K562 (cell line): ENCODE measurements at regions not wholly inside any gene's neighbourhood (a gene's known extent, or its start where the extent isn't known, plus 50 kb on each side); places are given as distances from the start of the nearest gene placed in this dataset.

ENCODE experiments used
- ATF7 ChIP-seq: fragments of 450-650 bp; IDR thresholded peaks from 2 replicates; pipeline ENCODE4 v1.7.1; 2014; ENCODE audit warnings: mild to moderate bottlenecking, moderate library complexity
- FIP1L1 ChIP-seq: fragments of 200-400 bp; formaldehyde crosslinking; IDR thresholded peaks from 2 replicates; pipeline ENCODE4 v1.6.1; 2018; ENCODE audit warnings: mild to moderate bottlenecking, low read depth, low read length; ENCODE audit not compliant: poor library complexity, severe bottlenecking
- HMGN3 ChIP-seq: IDR thresholded peaks from 2 replicates; pipeline ENCODE4 v1.6.1; 2011; ENCODE audit warnings: borderline replicate concordance, low read depth, mild to moderate bottlenecking, mixed read lengths, low read length; ENCODE audit not compliant: insufficient read length; ENCODE audit errors: extremely low read depth
- MEIS2 ChIP-seq: fragments of 450-650 bp; IDR thresholded peaks from 2 replicates; pipeline ENCODE4 v1.6.1; 2014; ENCODE audit warnings: mild to moderate bottlenecking; ENCODE audit not compliant: partially characterized antibody
- NCOA4 ChIP-seq: fragments of 450-650 bp; IDR thresholded peaks from 2 replicates; pipeline ENCODE4 v1.6.1; 2018; ENCODE audit warnings: mild to moderate bottlenecking; ENCODE audit not compliant: partially characterized antibody
- POLR3A ChIP-seq: IDR thresholded peaks from 2 replicates; pipeline ENCODE4 v1.6.1; 2011; ENCODE audit warnings: borderline replicate concordance, mild to moderate bottlenecking, moderate library complexity; ENCODE audit not compliant: insufficient read length, insufficient read depth; ENCODE audit errors: extremely low read depth
- RAD51 ChIP-seq: fragments of 450-650 bp; IDR thresholded peaks from 2 replicates; pipeline ENCODE4 v1.7.1; 2016; ENCODE audit warnings: low read depth, mild to moderate bottlenecking, borderline replicate concordance
- STAT5B ChIP-seq: fragments of 250-450 bp; sonication (Bioruptor Pico); IDR thresholded peaks from 2 replicates; pipeline ENCODE4 v1.8.0; 2021; ENCODE audit warnings: mild to moderate bottlenecking, inconsistent platforms
- TEAD4 ChIP-seq, 2 experiments: sonication (generic) in 1 of 2; formaldehyde crosslinking in 1 of 2; IDR thresholded peaks; 2 replicates each; pipeline versions ENCODE4 v1.6.1 to v1.8.0; 2012 to 2022; ENCODE audit warnings: borderline replicate concordance in 1 of 2, inconsistent platforms in 1 of 2, low read length in 1 of 2, mild to moderate bottlenecking in 1 of 2, missing genetic modification reagents in 1 of 2
- ZFP36 ChIP-seq: fragments of 150-350 bp; IDR thresholded peaks from 2 replicates; pipeline ENCODE4 v1.6.1; 2018; ENCODE audit warnings: low read length, low read depth; ENCODE audit not compliant: partially characterized antibody
- TF ChIP-seq, protein P1 (sequence below): sonication (generic); formaldehyde crosslinking; IDR thresholded peaks from 2 replicates; pipeline ENCODE4 v1.8.0; 2023; ENCODE audit warnings: mild to moderate bottlenecking, missing genetic modification reagents
- TF ChIP-seq, protein P2 (sequence below): fragments of 250-450 bp; sonication (Bioruptor Pico); IDR thresholded peaks from 2 replicates; pipeline ENCODE4 v1.4.0; 2020
- TF ChIP-seq, protein P3 (sequence below): sonication (generic); formaldehyde crosslinking; IDR thresholded peaks from 2 replicates; pipeline ENCODE4 v1.8.1; 2022; ENCODE audit warnings: missing genetic modification reagents
- TF ChIP-seq, protein P4 (sequence below): fragments of 250-450 bp; sonication (Bioruptor Pico); IDR thresholded peaks from 2 replicates; pipeline ENCODE4 v1.6.1; 2021; ENCODE audit warnings: mild to moderate bottlenecking
- TF ChIP-seq, protein P5 (sequence below): fragments of 250-450 bp; sonication (Bioruptor Pico); IDR thresholded peaks from 2 replicates; pipeline ENCODE4 v1.9.0; 2021; ENCODE audit warnings: mild to moderate bottlenecking, inconsistent platforms

DNA sequence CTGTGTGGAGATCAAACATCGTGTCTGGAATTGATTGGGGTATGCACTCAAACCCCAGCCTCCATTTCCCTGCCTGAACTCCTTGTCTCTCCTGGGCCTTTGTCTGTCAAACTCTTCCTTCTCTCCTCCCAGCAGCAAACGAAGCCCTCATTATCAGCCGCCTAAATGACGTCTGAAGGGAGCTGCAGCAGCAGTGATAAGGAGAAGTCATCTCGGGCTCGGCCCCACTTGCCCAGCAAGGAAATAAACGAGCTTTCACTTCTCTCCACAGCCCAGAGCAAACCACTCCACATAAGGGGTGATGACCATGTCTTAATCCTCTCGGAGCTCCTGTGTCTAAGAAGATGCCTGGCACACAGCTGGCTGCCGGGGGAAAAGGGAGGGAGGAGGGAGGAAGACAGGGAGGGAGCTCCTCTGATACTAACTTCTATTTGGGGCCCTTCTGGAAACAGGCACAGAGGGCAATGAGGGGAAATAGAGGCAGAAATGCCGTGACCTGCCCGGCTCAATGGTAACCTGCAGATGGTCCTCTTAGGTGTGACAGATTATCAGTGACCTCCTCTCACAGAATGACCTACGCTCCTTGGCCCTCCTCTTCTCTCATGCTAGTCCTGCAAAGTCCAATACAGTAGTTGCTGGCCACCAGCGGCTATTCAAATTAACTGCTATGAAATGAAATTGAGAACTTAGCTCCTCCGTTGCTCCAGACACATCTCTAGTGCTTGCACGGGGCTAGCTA lies 100.4 kb downstream of the PXDC1 start (continued):
- TF ChIP-seq, protein P1, sequence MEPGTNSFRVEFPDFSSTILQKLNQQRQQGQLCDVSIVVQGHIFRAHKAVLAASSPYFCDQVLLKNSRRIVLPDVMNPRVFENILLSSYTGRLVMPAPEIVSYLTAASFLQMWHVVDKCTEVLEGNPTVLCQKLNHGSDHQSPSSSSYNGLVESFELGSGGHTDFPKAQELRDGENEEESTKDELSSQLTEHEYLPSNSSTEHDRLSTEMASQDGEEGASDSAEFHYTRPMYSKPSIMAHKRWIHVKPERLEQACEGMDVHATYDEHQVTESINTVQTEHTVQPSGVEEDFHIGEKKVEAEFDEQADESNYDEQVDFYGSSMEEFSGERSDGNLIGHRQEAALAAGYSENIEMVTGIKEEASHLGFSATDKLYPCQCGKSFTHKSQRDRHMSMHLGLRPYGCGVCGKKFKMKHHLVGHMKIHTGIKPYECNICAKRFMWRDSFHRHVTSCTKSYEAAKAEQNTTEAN (CRISPR knock-in tag) = no peak
- no peak for TF ChIP-seq NCOA4
- no peak for TF ChIP-seq STAT5B
- no peak for TF ChIP-seq ZFP36
- no peak for TF ChIP-seq HMGN3
- TF ChIP-seq FIP1L1 = no peak
- peak; percentile 95 for TF ChIP-seq ATF7
- TF ChIP-seq, protein P2, sequence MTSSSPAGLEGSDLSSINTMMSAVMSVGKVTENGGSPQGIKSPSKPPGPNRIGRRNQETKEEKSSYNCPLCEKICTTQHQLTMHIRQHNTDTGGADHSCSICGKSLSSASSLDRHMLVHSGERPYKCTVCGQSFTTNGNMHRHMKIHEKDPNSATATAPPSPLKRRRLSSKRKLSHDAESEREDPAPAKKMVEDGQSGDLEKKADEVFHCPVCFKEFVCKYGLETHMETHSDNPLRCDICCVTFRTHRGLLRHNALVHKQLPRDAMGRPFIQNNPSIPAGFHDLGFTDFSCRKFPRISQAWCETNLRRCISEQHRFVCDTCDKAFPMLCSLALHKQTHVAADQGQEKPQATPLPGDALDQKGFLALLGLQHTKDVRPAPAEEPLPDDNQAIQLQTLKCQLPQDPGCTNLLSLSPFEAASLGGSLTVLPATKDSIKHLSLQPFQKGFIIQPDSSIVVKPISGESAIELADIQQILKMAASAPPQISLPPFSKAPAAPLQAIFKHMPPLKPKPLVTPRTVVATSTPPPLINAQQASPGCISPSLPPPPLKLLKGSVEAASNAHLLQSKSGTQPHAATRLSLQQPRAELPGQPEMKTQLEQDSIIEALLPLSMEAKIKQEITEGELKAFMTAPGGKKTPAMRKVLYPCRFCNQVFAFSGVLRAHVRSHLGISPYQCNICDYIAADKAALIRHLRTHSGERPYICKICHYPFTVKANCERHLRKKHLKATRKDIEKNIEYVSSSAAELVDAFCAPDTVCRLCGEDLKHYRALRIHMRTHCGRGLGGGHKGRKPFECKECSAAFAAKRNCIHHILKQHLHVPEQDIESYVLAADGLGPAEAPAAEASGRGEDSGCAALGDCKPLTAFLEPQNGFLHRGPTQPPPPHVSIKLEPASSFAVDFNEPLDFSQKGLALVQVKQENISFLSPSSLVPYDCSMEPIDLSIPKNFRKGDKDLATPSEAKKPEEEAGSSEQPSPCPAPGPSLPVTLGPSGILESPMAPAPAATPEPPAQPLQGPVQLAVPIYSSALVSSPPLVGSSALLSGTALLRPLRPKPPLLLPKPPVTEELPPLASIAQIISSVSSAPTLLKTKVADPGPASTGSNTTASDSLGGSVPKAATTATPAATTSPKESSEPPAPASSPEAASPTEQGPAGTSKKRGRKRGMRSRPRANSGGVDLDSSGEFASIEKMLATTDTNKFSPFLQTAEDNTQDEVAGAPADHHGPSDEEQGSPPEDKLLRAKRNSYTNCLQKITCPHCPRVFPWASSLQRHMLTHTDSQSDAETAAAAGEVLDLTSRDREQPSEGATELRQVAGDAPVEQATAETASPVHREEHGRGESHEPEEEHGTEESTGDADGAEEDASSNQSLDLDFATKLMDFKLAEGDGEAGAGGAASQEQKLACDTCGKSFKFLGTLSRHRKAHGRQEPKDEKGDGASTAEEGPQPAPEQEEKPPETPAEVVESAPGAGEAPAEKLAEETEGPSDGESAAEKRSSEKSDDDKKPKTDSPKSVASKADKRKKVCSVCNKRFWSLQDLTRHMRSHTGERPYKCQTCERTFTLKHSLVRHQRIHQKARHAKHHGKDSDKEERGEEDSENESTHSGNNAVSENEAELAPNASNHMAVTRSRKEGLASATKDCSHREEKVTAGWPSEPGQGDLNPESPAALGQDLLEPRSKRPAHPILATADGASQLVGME (CRISPR knock-in tag) = peak; percentile 11; the same call in 1 of the 2 replicates
- no peak; the same call in 1 of the 2 replicates for TF ChIP-seq RAD51
- TF ChIP-seq POLR3A = no peak
- TF ChIP-seq, protein P3, sequence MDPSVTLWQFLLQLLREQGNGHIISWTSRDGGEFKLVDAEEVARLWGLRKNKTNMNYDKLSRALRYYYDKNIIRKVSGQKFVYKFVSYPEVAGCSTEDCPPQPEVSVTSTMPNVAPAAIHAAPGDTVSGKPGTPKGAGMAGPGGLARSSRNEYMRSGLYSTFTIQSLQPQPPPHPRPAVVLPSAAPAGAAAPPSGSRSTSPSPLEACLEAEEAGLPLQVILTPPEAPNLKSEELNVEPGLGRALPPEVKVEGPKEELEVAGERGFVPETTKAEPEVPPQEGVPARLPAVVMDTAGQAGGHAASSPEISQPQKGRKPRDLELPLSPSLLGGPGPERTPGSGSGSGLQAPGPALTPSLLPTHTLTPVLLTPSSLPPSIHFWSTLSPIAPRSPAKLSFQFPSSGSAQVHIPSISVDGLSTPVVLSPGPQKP (CRISPR knock-in tag) = no peak
- TF ChIP-seq, protein P4, sequence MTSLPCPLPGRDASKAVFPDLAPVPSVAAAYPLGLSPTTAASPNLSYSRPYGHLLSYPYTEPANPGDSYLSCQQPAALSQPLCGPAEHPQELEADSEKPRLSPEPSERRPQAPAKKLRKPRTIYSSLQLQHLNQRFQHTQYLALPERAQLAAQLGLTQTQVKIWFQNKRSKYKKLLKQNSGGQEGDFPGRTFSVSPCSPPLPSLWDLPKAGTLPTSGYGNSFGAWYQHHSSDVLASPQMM (CRISPR knock-in tag) = no peak
- peak; percentile 88 for TF ChIP-seq MEIS2
- TF ChIP-seq TEAD4 (IDR thresholded peaks at IDR 0.05; ENCODE audit: low read length) = peak; percentile 94
- no peak for TF ChIP-seq TEAD4 (CRISPR knock-in tag; IDR thresholded peaks at IDR 0.05; ENCODE audit: borderline replicate concordance)
- TF ChIP-seq, protein P5, sequence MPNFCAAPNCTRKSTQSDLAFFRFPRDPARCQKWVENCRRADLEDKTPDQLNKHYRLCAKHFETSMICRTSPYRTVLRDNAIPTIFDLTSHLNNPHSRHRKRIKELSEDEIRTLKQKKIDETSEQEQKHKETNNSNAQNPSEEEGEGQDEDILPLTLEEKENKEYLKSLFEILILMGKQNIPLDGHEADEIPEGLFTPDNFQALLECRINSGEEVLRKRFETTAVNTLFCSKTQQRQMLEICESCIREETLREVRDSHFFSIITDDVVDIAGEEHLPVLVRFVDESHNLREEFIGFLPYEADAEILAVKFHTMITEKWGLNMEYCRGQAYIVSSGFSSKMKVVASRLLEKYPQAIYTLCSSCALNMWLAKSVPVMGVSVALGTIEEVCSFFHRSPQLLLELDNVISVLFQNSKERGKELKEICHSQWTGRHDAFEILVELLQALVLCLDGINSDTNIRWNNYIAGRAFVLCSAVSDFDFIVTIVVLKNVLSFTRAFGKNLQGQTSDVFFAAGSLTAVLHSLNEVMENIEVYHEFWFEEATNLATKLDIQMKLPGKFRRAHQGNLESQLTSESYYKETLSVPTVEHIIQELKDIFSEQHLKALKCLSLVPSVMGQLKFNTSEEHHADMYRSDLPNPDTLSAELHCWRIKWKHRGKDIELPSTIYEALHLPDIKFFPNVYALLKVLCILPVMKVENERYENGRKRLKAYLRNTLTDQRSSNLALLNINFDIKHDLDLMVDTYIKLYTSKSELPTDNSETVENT = no peak
